ENCODE measurements at regions not wholly inside any gene's neighbourhood (a gene's known extent, or its start where the extent isn't known, plus 50 kb on each side); places are given as distances from the start of the nearest gene placed in this dataset.

- TF ChIP-seq CTCF (IDR thresholded peaks at IDR 0.05; ENCODE audit: extremely low read depth in 1 of 2, insufficient read depth in 1 of 2, low read depth in 1 of 2, low read length in 2 of 2) (no peak), EZH2 (IDR thresholded peaks at IDR 0.05; ENCODE audit: borderline replicate concordance, low read depth, low read length, severe bottlenecking) (no peak), POLR2A (IDR thresholded peaks at IDR 0.05; ENCODE audit: low read depth, low read length) (no peak), FOS (IDR thresholded peaks at IDR 0.05; ENCODE audit: borderline replicate concordance, insufficient read depth, low read length) (no peak), MAX (IDR thresholded peaks at IDR 0.05; ENCODE audit: insufficient read depth, insufficient read length) (no peak), GATA2 (IDR thresholded peaks at IDR 0.05; ENCODE audit: insufficient read depth, insufficient read length, low read depth, low read length) (no peak), POLR2AphosphoS5 (IDR thresholded peaks at IDR 0.05; ENCODE audit: insufficient read depth, low read depth, low read length) (no peak), JUN (IDR thresholded peaks at IDR 0.05; ENCODE audit: borderline replicate concordance, insufficient read depth, insufficient read length, low read depth) (no peak), MYC (IDR thresholded peaks at IDR 0.05; ENCODE audit: low read depth, low read length) (no peak)
Measured at GRCh38 chr10:3472287-3473051, 299.9 kb upstream of the PITRM1 start.
